ENCODE measurements at regions not wholly inside any gene's neighbourhood (a gene's known extent, or its start where the extent isn't known, plus 50 kb on each side); places are given as distances from the start of the nearest gene placed in this dataset.

GRCh38 chr9:105841562-105841961 is 147.2 kb downstream of the TMEM38B start:
- TF ChIP-seq CTCF (IDR thresholded peaks at IDR 0.05; ENCODE audit: poor library complexity, severe bottlenecking) (no peak), MXI1 (conservative IDR thresholded peaks at IDR 0.05; ENCODE audit: poor library complexity, severe bottlenecking) (no peak), POLR2AphosphoS5 (IDR thresholded peaks at IDR 0.05) (no peak), EZH2 (IDR thresholded peaks at IDR 0.05; ENCODE audit: borderline replicate concordance, insufficient read depth, low read length, poor library complexity, severe bottlenecking) (no peak), RAD21 (conservative IDR thresholded peaks at IDR 0.05) (no peak), TAF1 (IDR thresholded peaks at IDR 0.05; ENCODE audit: low read depth) (no peak)

Data from neural cell (in vitro differentiated cells).